H9 (cell line): ENCODE measurements at regions not wholly inside any gene's neighbourhood (a gene's known extent, or its start where the extent isn't known, plus 50 kb on each side); places are given as distances from the start of the nearest gene placed in this dataset.

ENCODE experiments used
- DNase-seq: peaks from one replicate; pipeline ENCODE4 v3.0.0-alpha.2; 2017
- H2AFZ ChIP-seq: one replicate; pipeline ENCODE4 v1.6.1; 2013; ENCODE audit warnings: mild to moderate bottlenecking, low read length, control low read depth, moderate library complexity
- H2AK5ac ChIP-seq: 2 replicates; pipeline ENCODE4 v1.6.1; 2013; ENCODE audit warnings: low read length, control low read depth, mixed read lengths; ENCODE audit not compliant: insufficient read length
- H2BK120ac ChIP-seq: one replicate; pipeline ENCODE4 v1.6.1; 2013; ENCODE audit warnings: low read depth, mild to moderate bottlenecking, low read length, control low read depth, inconsistent platforms; ENCODE audit not compliant: poor library complexity, severe bottlenecking
- H2BK12ac ChIP-seq: 2 replicates; pipeline ENCODE4 v1.6.1; 2013; ENCODE audit warnings: low read length, control low read depth, mixed read lengths, low read depth; ENCODE audit not compliant: insufficient read length
- H2BK15ac ChIP-seq: 2 replicates; pipeline ENCODE4 v1.6.1; 2013; ENCODE audit warnings: low read depth, low read length, control low read depth
- H2BK20ac ChIP-seq: one replicate; pipeline ENCODE4 v1.6.1; 2013; ENCODE audit warnings: low read depth, mild to moderate bottlenecking, low read length, control low read depth, inconsistent platforms; ENCODE audit not compliant: poor library complexity, severe bottlenecking
- H2BK5ac ChIP-seq: 2 replicates; pipeline ENCODE4 v1.6.1; 2013; ENCODE audit warnings: low read length, control low read depth, mixed read lengths; ENCODE audit not compliant: insufficient read length
- H3K14ac ChIP-seq: 2 replicates; pipeline ENCODE4 v1.6.1; 2013; ENCODE audit warnings: low read length, control low read depth; ENCODE audit not compliant: insufficient read depth
- H3K18ac ChIP-seq: 2 replicates; pipeline ENCODE4 v1.6.1; 2013; ENCODE audit warnings: low read depth, mild to moderate bottlenecking, mixed read lengths, low read length, control low read depth; ENCODE audit not compliant: insufficient read length
- H3K23ac ChIP-seq: 2 replicates; pipeline ENCODE4 v1.6.1; 2013; ENCODE audit warnings: low read length, control low read depth, mixed read lengths, low read depth; ENCODE audit not compliant: insufficient read length
- H3K23me2 ChIP-seq: 2 replicates; pipeline ENCODE4 v1.6.1; 2013; ENCODE audit warnings: low read depth, mild to moderate bottlenecking, mixed read lengths, low read length, control low read depth; ENCODE audit not compliant: insufficient read length, poor library complexity, severe bottlenecking
- H3K27ac ChIP-seq: 2 replicates; pipeline ENCODE4 v1.5.1; 2013; ENCODE audit warnings: low read length, control low read depth, mixed read lengths, low read depth; ENCODE audit not compliant: insufficient read length
- H3K27me3 ChIP-seq: 2 replicates; pipeline ENCODE4 v1.6.1; 2013; ENCODE audit warnings: low read length, control low read depth, inconsistent platforms; ENCODE audit not compliant: insufficient read depth
- H3K4ac ChIP-seq: 2 replicates; pipeline ENCODE4 v1.6.1; 2013; ENCODE audit warnings: low read depth, mild to moderate bottlenecking, control low read depth, inconsistent platforms, low read length, moderate library complexity
- H3K4me1 ChIP-seq: 2 replicates; pipeline ENCODE4 v1.6.1; 2013; ENCODE audit warnings: low read length, control low read depth, inconsistent platforms; ENCODE audit not compliant: insufficient read depth
- H3K4me2 ChIP-seq: 2 replicates; pipeline ENCODE4 v1.6.1; 2013; ENCODE audit warnings: low read length, control low read depth, mixed read lengths; ENCODE audit not compliant: insufficient read length, insufficient read depth
- H3K56ac ChIP-seq: 2 replicates; pipeline ENCODE4 v1.6.1; 2013; ENCODE audit warnings: low read depth, mild to moderate bottlenecking, mixed read lengths, low read length, control low read depth; ENCODE audit not compliant: insufficient read length
- H3K79me1 ChIP-seq: 2 replicates; pipeline ENCODE4 v1.6.1; 2013; ENCODE audit warnings: low read depth, mild to moderate bottlenecking, moderate library complexity, low read length, control low read depth, inconsistent platforms; ENCODE audit not compliant: insufficient read depth, poor library complexity, severe bottlenecking
- H3K79me2 ChIP-seq: 2 replicates; pipeline ENCODE4 v1.6.1; 2013; ENCODE audit warnings: low read length, control low read depth, inconsistent platforms; ENCODE audit not compliant: insufficient read depth
- H3K9ac ChIP-seq: 2 replicates; pipeline ENCODE4 v1.6.1; 2013; ENCODE audit warnings: low read length, control low read depth, mixed read lengths; ENCODE audit not compliant: insufficient read length; ENCODE audit errors: extremely low read depth
- H3K9me3 ChIP-seq: one replicate; pipeline ENCODE4 v1.6.1; 2013; ENCODE audit warnings: low read depth, low read length, inconsistent platforms; ENCODE audit not compliant: control insufficient read depth
- H3T11ph ChIP-seq: one replicate; pipeline ENCODE4 v1.6.1; 2013; ENCODE audit warnings: mild to moderate bottlenecking, low read length, control low read depth, inconsistent platforms
- H4K20me1 ChIP-seq: one replicate; pipeline ENCODE4 v1.6.1; 2013; ENCODE audit not compliant: control insufficient read depth, insufficient read length, insufficient read depth
- H4K5ac ChIP-seq: 2 replicates; pipeline ENCODE4 v1.6.1; 2013; ENCODE audit warnings: low read depth, mild to moderate bottlenecking, mixed read lengths, low read length, control low read depth; ENCODE audit not compliant: insufficient read length
- H4K8ac ChIP-seq: replicated peaks from 2 replicates; pipeline ENCODE4 v1.6.1; 2013; ENCODE audit warnings: low read length, control low read depth, mixed read lengths, low read depth; ENCODE audit not compliant: insufficient read length
- H4K91ac ChIP-seq: 2 replicates; pipeline ENCODE4 v1.6.1; 2013; ENCODE audit warnings: low read depth, mild to moderate bottlenecking, moderate library complexity, mixed read lengths, low read length, control low read depth; ENCODE audit not compliant: insufficient read length
- H3K27ac Mint-ChIP-seq, 3 experiments: 2 replicates in 2 of 3; 3 replicates in 1 of 3; pipeline ENCODE4 v1.8.0; 2020 to 2021; ENCODE audit warnings: mixed read lengths in 3 of 3, mild to moderate bottlenecking in 1 of 3, moderate library complexity in 1 of 3
- H3K27me3 Mint-ChIP-seq: 2 replicates; pipeline ENCODE4 v1.8.0; 2021; ENCODE audit warnings: low read depth, mild to moderate bottlenecking, moderate library complexity, mixed read lengths
- H3K36me3 Mint-ChIP-seq, 3 experiments: 2 replicates in 2 of 3; 3 replicates in 1 of 3; pipeline ENCODE4 v1.8.0; 2020 to 2021; ENCODE audit warnings: low read depth in 3 of 3, mixed read lengths in 3 of 3; ENCODE audit not compliant: insufficient read depth in 1 of 3
- H3K4me1 Mint-ChIP-seq, 2 experiments: 2 replicates each; pipeline ENCODE4 v1.8.0; 2020; ENCODE audit warnings: mixed read lengths in 2 of 2
- H3K4me3 Mint-ChIP-seq, 2 experiments: 2 replicates in 1 of 2; 3 replicates in 1 of 2; pipeline ENCODE4 v1.8.0; 2020 to 2021; ENCODE audit warnings: mild to moderate bottlenecking in 2 of 2, mixed read lengths in 2 of 2, moderate library complexity in 1 of 2
- H3K9me3 Mint-ChIP-seq, 2 experiments: 2 replicates in 1 of 2; 3 replicates in 1 of 2; pipeline ENCODE4 v1.8.0; 2020; ENCODE audit warnings: mild to moderate bottlenecking in 2 of 2, mixed read lengths in 2 of 2, moderate library complexity in 1 of 2
- CTCF ChIP-seq: fragments of 200-600 bp; sonication (generic); conservative IDR thresholded peaks from 3 replicates; pipeline ENCODE4 v1.8.0; 2021; ENCODE audit warnings: antibody characterized with exemption, mild to moderate bottlenecking

GRCh38 chr4:110676241-110676640, 53.4 kb upstream of the PITX2 start:
- H4K8ac ChIP-seq = no peak overlapping the region
- no peak overlapping the region for H3K23ac ChIP-seq
- no peak overlapping the region for H2BK20ac ChIP-seq
- no peak overlapping the region for H3K9ac ChIP-seq
- no peak for TF ChIP-seq CTCF
- 0 out of 2 replicates have a peak, but pooled peaks cover 4% of the 10 kb centered on the region for H3K4me1 ChIP-seq
- no peak overlapping the region for H3K4me3 Mint-ChIP-seq
- H3K18ac ChIP-seq = no peak overlapping the region
- no peaks in the 10 kb centered on the region for H3K23me2 ChIP-seq
- H2BK12ac ChIP-seq = no peak overlapping the region
- no peaks in the 10 kb centered on the region for H3K27me3 ChIP-seq
- no peak overlapping the region for H3K4me2 ChIP-seq
- H3K79me2 ChIP-seq = no peaks in the 10 kb centered on the region
- no peak overlapping the region for H2BK120ac ChIP-seq
- H3K9me3 Mint-ChIP-seq = no peaks in the 10 kb centered on the region
- H3K27ac Mint-ChIP-seq = no peak overlapping the region
- DNase-seq = no peak
- no peak overlapping the region for H2AK5ac ChIP-seq
- no peak overlapping the region for H3K56ac ChIP-seq
- H3K36me3 Mint-ChIP-seq = no peaks in the 10 kb centered on the region
- H3K27me3 Mint-ChIP-seq = peaks cover 3% of the 10 kb centered on the region; the same call in 1 of the 2 replicates
- H2BK15ac ChIP-seq = no peak overlapping the region
- H3K4me1 Mint-ChIP-seq = peaks cover 6 to 10% of the 10 kb centered on the region in 2 experiments
- no peaks in the 10 kb centered on the region for H4K20me1 ChIP-seq
- H3K27ac ChIP-seq = no peak overlapping the region
- no peaks in the 10 kb centered on the region for H3K9me3 ChIP-seq
- H4K5ac ChIP-seq = no peak overlapping the region
- no peaks in the 10 kb centered on the region for H3K79me1 ChIP-seq
- H2BK5ac ChIP-seq = no peak overlapping the region
- no peak overlapping the region for H2AFZ ChIP-seq
- no peak overlapping the region for H3K14ac ChIP-seq
- no peak overlapping the region for H4K91ac ChIP-seq
- H3T11ph ChIP-seq = no peak overlapping the region
- H3K4ac ChIP-seq = no peak overlapping the region
